ENCODE measurements at regions not wholly inside any gene's neighbourhood (a gene's known extent, or its start where the extent isn't known, plus 50 kb on each side); places are given as distances from the start of the nearest gene placed in this dataset.

GRCh38 chr5:18311266-18311665, 677.0 kb downstream of the TAF11L14 start:
- Histone ChIP-seq H3K4me3 (no peak overlapping the region), H3K4me1 (ENCODE audit: insufficient read depth) (no peaks in the 10 kb centered on the region), H3K27me3 (replicated peaks; ENCODE audit: insufficient read depth) (no peaks in the 10 kb centered on the region), H3K9ac (no peak overlapping the region), H3K36me3 (ENCODE audit: low read depth) (no peaks in the 10 kb centered on the region), H3K9me2 (ENCODE audit: insufficient read depth) (no peaks in the 10 kb centered on the region), H2AFZ (no peak overlapping the region), H3K27ac (no peak overlapping the region), H4K20me1 (ENCODE audit: insufficient read depth) (no peaks in the 10 kb centered on the region), H3F3A (ENCODE audit: insufficient read depth) (no peaks in the 10 kb centered on the region), H3K79me2 (ENCODE audit: insufficient read depth) (no peaks in the 10 kb centered on the region), H3K4me2 (ENCODE audit: unreplicated experiment) (no peak overlapping the region), H3K9me3 (ENCODE audit: low read depth) (no peaks in the 10 kb centered on the region)
- no peak for DNase-seq
- no peak for TF ChIP-seq EZH2phosphoT487 (IDR thresholded peaks at IDR 0.05; ENCODE audit: insufficient read depth, low read depth)
- no peak for TF ChIP-seq EZH2 (IDR thresholded peaks at IDR 0.05; ENCODE audit: insufficient read depth, poor library complexity, severe bottlenecking)
- in situ Hi-C loops (cut with MboI), result no loop called here
- 8 to 19% methylated on average over 3 of the region's 3 CpGs for WGBS, 2 experiments (ENCODE audit: low coverage in 1 of 2, low lambda C conversion rate in 2 of 2, missing lambda C conversion rate in 2 of 2)

- no peak for TF ChIP-seq EZH2 (IDR thresholded peaks at IDR 0.05; ENCODE audit: insufficient read depth, poor library complexity, severe bottlenecking)
- no peak for TF ChIP-seq EZH2phosphoT487 (IDR thresholded peaks at IDR 0.05; ENCODE audit: insufficient read depth, low read depth)
- H3K9me3 ChIP-seq (ENCODE audit: low read depth), result no peaks in the 10 kb centered on the region
- H4K20me1 ChIP-seq (ENCODE audit: insufficient read depth), result no peaks in the 10 kb centered on the region
- H3K9me2 ChIP-seq (ENCODE audit: insufficient read depth), result no peaks in the 10 kb centered on the region
- no peaks in the 10 kb centered on the region for H3F3A ChIP-seq (ENCODE audit: insufficient read depth)
- H3K4me2 ChIP-seq (ENCODE audit: unreplicated experiment), result no peak overlapping the region
- DNase-seq, result no peak
- in situ Hi-C loops (cut with MboI), result no loop called here
- WGBS, 2 experiments (ENCODE audit: low coverage in 1 of 2, low lambda C conversion rate in 2 of 2, missing lambda C conversion rate in 2 of 2), result 47 to 55% methylated on average over 1 of the region's 1 CpG
- H2AFZ ChIP-seq, result no peak overlapping the region
- no peak overlapping the region for H3K9ac ChIP-seq
- H3K4me3 ChIP-seq, result no peak overlapping the region
- H3K4me1 ChIP-seq (ENCODE audit: insufficient read depth), result no peaks in the 10 kb centered on the region
- H3K36me3 ChIP-seq (ENCODE audit: low read depth), result no peaks in the 10 kb centered on the region
- H3K27ac ChIP-seq, result no peak overlapping the region
- no peaks in the 10 kb centered on the region for H3K79me2 ChIP-seq (ENCODE audit: insufficient read depth)
- no peaks in the 10 kb centered on the region for H3K27me3 ChIP-seq (replicated peaks; ENCODE audit: insufficient read depth)
Observed at GRCh38 chr5:18312016-18312415, 677.8 kb downstream of the TAF11L14 start.

- no peaks in the 10 kb centered on the region for H3K36me3 ChIP-seq (ENCODE audit: low read depth)
- no peak overlapping the region for H3K9ac ChIP-seq
- no peaks in the 10 kb centered on the region for H3K27me3 ChIP-seq (replicated peaks; ENCODE audit: insufficient read depth)
- no peaks in the 10 kb centered on the region for H4K20me1 ChIP-seq (ENCODE audit: insufficient read depth)
- no peaks in the 10 kb centered on the region for H3K4me1 ChIP-seq (ENCODE audit: insufficient read depth)
- TF ChIP-seq EZH2phosphoT487 (IDR thresholded peaks at IDR 0.05; ENCODE audit: insufficient read depth, low read depth) (no peak), EZH2 (IDR thresholded peaks at IDR 0.05; ENCODE audit: insufficient read depth, poor library complexity, severe bottlenecking) (no peak)
- H3F3A ChIP-seq (ENCODE audit: insufficient read depth), result no peaks in the 10 kb centered on the region
- WGBS, 2 experiments (ENCODE audit: low coverage in 1 of 2, low lambda C conversion rate in 2 of 2, missing lambda C conversion rate in 2 of 2), result 32 to 38% methylated on average over 6 of the region's 6 CpGs
- no peak overlapping the region for H3K4me2 ChIP-seq (ENCODE audit: unreplicated experiment)
- H2AFZ ChIP-seq, result no peak overlapping the region
- no peak overlapping the region for H3K4me3 ChIP-seq
- H3K9me2 ChIP-seq (ENCODE audit: insufficient read depth), result no peaks in the 10 kb centered on the region
- H3K9me3 ChIP-seq (ENCODE audit: low read depth), result no peaks in the 10 kb centered on the region
- DNase-seq, result peak; percentile 50
- H3K27ac ChIP-seq, result no peak overlapping the region
- in situ Hi-C loops (cut with MboI), result no loop called here
- H3K79me2 ChIP-seq (ENCODE audit: insufficient read depth), result no peaks in the 10 kb centered on the region
Observed at GRCh38 chr5:18314192-18314778, 680.0 kb downstream of the TAF11L14 start.

- H3K4me3 ChIP-seq, result no peak overlapping the region
- in situ Hi-C loops (cut with MboI), result no loop called here
- H3F3A ChIP-seq (ENCODE audit: insufficient read depth), result no peaks in the 10 kb centered on the region
- H3K9me2 ChIP-seq (ENCODE audit: insufficient read depth), result no peaks in the 10 kb centered on the region
- no peaks in the 10 kb centered on the region for H3K79me2 ChIP-seq (ENCODE audit: insufficient read depth)
- H3K36me3 ChIP-seq (ENCODE audit: low read depth), result no peaks in the 10 kb centered on the region
- no peak overlapping the region for H3K9ac ChIP-seq
- TF ChIP-seq EZH2phosphoT487 (IDR thresholded peaks at IDR 0.05; ENCODE audit: insufficient read depth, low read depth), result no peak
- TF ChIP-seq EZH2 (IDR thresholded peaks at IDR 0.05; ENCODE audit: insufficient read depth, poor library complexity, severe bottlenecking), result no peak
- no peaks in the 10 kb centered on the region for H4K20me1 ChIP-seq (ENCODE audit: insufficient read depth)
- no peak overlapping the region for H3K4me2 ChIP-seq (ENCODE audit: unreplicated experiment)
- H3K4me1 ChIP-seq (ENCODE audit: insufficient read depth), result no peaks in the 10 kb centered on the region
- no peak overlapping the region for H2AFZ ChIP-seq
- H3K27ac ChIP-seq, result no peak overlapping the region
- WGBS, 2 experiments (ENCODE audit: low coverage in 1 of 2, low lambda C conversion rate in 2 of 2, missing lambda C conversion rate in 2 of 2), result 22 to 23% methylated on average over 5 of the region's 5 CpGs
- DNase-seq, result no peak
- H3K9me3 ChIP-seq (ENCODE audit: low read depth), result no peaks in the 10 kb centered on the region
- H3K27me3 ChIP-seq (replicated peaks; ENCODE audit: insufficient read depth), result no peaks in the 10 kb centered on the region
Observed at GRCh38 chr5:18321262-18321942, 687.1 kb downstream of the TAF11L14 start.
